ENCODE measurements at regions not wholly inside any gene's neighbourhood (a gene's known extent, or its start where the extent isn't known, plus 50 kb on each side); places are given as distances from the start of the nearest gene placed in this dataset.

- DNase-seq: no peak
Observed at GRCh38 chr2:150643114-150643725, 155.8 kb upstream of the RND3 start.

- no peak for DNase-seq
Observed at GRCh38 chr2:150640039-150640438, 152.6 kb upstream of the RND3 start.

DNA sequence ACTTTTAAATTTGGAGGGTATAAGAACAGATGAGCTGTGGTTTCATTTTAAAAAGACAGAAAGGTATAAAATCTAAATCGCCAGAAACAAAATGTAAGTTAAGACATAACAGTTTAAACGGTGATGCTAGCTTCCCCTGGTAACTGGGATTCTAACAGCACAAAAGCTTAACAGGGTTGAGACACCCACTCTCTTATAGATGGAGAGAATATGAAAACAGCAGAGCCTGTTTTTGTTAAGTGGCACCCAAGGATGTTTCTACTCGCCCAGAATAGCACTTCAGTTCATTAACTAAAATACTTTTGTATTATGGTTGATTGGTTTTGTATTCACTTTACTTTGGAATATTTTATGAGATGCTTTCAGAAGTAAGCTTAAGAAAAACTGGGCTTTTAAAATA is 151.9 kb upstream of the RND3 start:
- no peak for DNase-seq

GRCh38 chr2:150631236-150631821 is 143.9 kb upstream of the RND3 start:
- no peak for DNase-seq

DNA sequence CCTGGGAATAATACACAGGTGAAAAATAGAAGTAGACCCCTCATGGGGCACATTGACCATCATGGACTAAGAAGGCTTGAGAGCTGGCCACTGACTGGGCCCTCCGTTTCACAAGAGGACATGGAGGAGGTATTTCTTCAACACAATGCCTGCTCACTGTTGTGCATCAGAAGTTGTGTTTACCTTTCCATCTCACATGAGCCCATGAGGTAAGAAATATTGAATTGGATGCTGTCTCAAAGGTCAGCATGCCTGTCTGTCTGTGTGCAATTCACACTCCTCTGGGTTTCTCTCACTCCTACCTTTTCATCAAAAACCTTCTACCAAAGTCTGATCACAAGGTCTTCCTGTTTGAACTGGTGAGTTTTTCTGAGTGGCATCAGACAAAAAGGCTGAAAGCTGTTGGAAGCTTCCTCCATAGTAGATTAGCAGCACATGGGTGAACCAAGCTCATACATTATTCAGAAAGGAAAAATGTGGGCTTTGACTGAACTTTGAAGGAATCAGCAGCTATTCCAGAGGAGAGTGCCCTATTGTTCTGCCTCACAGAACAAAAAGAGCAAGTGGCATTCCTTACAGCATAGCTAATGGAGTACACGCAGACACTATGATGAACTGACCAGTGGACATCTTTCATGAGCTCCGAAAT is 143.2 kb upstream of the RND3 start:
- DNase-seq: no peak

GRCh38 chr2:150627526-150627925 is 140.1 kb upstream of the RND3 start:
- DNase-seq: no peak

DNA sequence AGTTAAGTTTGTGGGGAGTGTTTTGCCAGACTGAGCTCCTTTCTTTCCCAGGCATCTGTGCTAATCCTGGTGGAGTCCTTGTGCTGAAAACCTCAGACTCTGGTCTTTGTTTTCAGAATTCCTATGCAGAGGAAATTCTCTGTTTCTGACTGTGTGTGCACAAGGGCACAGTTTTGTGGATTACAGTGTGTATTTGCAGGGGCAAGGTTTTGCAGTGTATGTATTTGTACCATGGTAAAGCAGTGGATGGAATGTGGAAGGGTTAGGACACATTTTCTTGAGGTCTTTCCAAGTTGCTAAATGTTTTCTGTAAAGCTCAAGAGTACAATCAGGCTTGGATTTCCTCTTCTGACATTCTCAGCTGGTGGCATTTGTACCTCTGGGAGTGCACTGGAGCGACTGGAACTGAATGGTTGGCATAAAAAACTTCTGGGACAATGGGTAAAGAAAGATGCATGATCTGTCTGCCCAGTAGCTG is 139.5 kb upstream of the RND3 start:
- no peak for DNase-seq

DNA sequence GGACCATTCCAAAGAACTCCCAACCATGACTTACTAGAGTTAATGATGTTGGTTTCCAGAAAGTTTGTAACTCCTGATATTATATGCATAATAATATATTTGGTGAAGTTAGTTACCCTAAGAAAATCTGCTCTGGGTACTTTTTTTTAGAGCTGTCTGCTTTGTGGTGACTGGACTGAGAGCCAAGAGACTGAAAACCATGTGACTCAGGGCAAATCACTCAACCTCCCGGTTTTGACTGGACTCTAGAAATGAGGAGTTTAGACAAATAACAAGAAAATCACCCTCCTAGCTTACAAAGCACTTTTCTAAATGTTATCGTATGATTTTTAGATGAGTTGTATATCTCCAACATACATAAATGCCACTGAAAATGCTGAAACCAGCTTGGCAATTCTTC is 138.3 kb upstream of the RND3 start:
- no peak for DNase-seq

GRCh38 chr2:150625303-150625702 is 137.8 kb upstream of the RND3 start:
- DNase-seq: no peak

- no peak for DNase-seq
Observed at GRCh38 chr2:150624001-150624401, 136.5 kb upstream of the RND3 start.

GRCh38 chr2:150621526-150622213 is 134.2 kb upstream of the RND3 start:
- DNase-seq: no peak

GRCh38 chr2:150620855-150621254 is 133.4 kb upstream of the RND3 start:
- DNase-seq: no peak

GRCh38 chr2:150620416-150620815 is 132.9 kb upstream of the RND3 start:
- DNase-seq: no peak

DNA sequence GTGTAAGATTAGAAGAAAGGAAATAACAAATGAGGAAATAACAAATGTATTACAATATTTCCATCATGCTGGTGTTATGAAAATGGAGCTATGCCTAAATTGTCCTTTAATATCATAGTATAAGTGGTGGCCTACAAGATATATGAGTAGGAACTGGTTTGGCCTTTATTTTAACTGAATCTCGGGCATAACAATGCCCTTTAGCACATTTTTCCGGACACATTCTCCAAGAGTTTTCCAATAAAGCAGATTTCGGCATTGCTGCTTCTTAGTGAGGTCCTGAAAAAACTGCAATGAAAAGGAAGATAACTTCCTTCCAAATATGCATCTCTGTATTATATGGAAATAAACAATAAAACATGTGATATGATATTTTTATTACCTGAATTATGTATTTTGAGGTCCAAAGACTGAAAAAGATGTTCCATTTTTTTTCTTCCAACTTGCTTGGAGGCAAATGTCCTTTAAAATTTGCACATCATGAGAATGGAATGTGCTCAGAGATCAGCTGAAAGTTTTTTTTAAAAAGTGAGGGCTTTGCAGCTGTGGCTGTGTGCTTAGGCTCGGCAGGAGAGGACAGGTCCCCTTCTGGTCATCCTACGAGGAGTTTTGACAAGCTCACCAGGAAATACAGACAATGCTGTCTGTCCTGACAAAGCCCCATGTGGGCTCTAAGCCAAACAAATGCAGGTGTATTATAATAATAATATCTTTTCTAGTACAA is 132.3 kb upstream of the RND3 start:
- DNase-seq: no peak

DNA sequence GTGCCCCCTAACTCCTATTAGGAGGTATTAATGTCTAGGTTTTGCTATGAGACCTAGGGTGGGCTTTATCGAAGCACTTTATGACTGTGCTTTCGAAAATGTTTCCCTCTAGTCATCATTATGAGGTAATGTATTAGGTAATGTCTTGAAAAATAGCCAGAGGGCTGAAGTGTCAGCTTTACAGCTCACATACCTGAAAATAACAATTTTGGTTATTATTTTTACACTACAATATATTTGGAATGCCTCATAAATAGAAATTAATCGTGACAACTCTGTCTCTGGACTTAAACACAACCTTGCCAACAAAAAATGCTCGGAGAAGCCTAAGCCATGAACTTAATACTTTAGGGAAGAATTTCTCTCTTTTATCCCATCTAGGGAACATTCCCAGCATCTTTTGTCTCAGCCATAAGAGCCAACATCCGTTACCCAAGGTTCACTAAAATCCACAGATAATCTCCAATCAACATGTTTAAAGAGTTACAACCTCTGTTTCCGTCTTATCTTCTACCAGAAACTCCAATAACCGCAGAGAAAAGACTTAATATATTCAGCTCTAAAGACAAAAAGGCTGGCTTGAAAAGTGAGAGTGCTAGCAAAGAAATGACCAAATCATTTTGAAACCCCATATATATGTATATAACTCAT is 130.9 kb upstream of the RND3 start:
- DNase-seq: no peak

GRCh38 chr2:150617351-150617978 is 130.0 kb upstream of the RND3 start:
- no peak for DNase-seq

DNA sequence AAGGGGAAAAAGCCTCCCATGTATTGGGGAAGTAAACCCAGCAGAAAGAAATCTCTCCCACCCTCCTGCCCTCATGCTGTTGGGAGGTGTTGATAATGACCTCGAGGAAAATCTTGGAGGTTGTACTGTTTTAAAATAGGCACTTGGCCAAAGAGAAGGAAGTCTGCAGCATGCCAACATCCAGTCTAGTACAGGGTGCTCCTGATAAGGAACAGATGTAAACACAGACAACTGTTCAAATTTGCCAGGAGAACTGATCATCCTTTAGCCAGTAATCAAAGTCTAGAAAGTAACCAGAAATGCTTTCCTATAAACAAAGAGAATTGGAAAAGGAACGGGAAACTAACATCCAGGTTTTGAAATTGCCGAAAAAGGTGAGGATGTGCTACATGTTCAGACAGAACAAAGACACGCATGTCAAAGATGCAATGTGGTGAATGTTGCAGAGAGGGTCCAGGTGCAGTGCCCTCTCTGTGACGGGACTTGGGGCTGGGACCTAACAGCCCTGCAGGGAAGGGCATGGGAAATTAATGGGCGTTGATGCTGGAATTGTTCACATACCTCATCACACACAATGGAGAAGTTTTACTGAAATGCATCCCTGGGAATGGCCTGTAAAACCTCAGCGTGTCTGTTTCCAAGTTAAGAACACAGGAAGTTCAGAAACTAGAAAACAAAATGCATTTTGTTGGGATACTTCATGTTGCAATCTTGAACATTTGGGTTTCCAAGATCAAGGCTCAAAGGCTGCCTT is 125.7 kb upstream of the RND3 start:
- DNase-seq: no peak

DNA sequence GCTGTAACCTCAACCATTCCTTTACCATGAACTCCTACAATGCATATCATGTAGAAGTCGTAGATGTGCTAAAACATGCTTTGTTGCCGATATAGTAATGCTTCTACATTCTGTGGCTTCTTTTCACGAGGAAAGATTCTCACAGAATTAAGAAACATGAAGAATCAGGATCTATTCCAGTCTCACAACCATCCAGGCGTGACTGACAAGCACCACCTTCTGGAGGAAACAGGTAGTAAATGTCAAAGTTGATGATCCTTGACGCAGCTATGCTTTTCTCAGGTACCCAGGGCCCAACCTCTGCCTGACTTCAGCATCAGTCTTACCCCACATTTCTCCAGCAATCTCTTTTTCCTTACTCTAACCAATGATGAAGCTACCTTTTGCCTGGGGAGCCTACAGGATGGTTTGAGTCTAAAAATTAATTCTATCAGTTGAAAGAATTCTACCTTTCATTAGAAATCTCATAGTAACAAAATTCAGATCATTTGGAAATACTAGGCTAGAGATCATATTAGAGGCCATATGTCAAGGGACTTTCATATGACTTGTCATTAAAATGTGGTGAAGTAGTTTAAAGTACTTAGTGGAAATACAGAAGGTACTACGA is 123.3 kb upstream of the RND3 start:
- no peak for DNase-seq

GRCh38 chr2:150609831-150610582 is 122.5 kb upstream of the RND3 start:
- no peak for DNase-seq

DNA sequence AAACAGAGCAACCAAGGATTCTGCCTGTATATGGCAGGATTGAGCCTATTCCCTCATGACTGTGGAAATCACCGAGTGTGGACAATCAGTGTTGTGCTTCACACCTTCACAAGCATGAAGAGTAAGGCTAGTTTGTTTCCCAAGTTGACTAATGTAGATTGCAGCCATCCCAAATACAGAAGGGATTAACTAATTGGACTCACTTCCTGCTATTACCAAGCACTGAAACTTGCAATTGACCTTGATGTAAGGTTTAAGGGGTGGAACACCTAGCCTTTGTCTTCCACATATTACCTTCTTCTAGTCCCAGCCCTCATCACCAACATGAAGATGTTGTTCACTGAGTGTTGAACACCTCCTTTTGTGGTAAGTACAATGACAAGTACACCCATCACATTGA is 120.9 kb upstream of the RND3 start:
- no peak for DNase-seq
